Heart left ventricle (tissue), 13 donors: ENCODE measurements at regions not wholly inside any gene's neighbourhood (a gene's known extent, or its start where the extent isn't known, plus 50 kb on each side); places are given as distances from the start of the nearest gene placed in this dataset.

ENCODE experiments used
- CTCF ChIP-seq, 12 donors: fragments of 200-600 bp; sonication (generic) in 4 of 12; IDR thresholded peaks; one replicate each; pipeline versions ENCODE4 v1.5.0 to v1.8.0; 2018 to 2022; ENCODE audit warnings: antibody characterized with exemption in 12 of 12, mild to moderate bottlenecking in 5 of 12
- POLR2A ChIP-seq, 2 donors: fragments of 450-650 bp; IDR thresholded peaks; one replicate each; pipeline ENCODE4 v1.6.1; 2017; ENCODE audit warnings: antibody characterized with exemption in 2 of 2, mild to moderate bottlenecking in 2 of 2, moderate library complexity in 2 of 2
- donor health status: ischemic (EF 13 %, LVEDD 7.1; RV severe dilation, severe dysfunction).
- donor health status: DM: no; HTN: yes; CAD: no.
- donor health status: DM: no; HTN: no; CAD: no.
- donor health status: ischemic (EF 25% LVEDD 6.9; RV normal size, moderate dysfunction).
- donor health status: ischemic (EF 25% LVEDD 5.7; RV mildly dilated, moderate dysfunction).
- donor health status: ischemic (EF 35%, LVEDD 5.7; RV mildly dilated, moderate dysfunction).
- donor health status: nonischemic (EF 11% LVEDD 7.7; RV severe dilation, severe dysfunction).
- donor health status: DM: yes; HTN: yes; CAD: no.
- donor health status: PGD.
- donor health status: ischemic (EF 29% LVEDD 5.4; RV normal size, mild dysfunction).
- donor health status: nonischemic (EF 23%, LVEDD 6.1; RV moderate dilation, normal function).

- TF ChIP-seq CTCF (IDR thresholded peaks at IDR 0.05) (no peak), POLR2A (IDR thresholded peaks at IDR 0.05) (no peak)
Measured at GRCh38 chr6:167405778-167406532, 81.1 kb downstream of the TTLL2 start.
